ENCODE measurements at regions not wholly inside any gene's neighbourhood (a gene's known extent, or its start where the extent isn't known, plus 50 kb on each side); places are given as distances from the start of the nearest gene placed in this dataset.

DNA sequence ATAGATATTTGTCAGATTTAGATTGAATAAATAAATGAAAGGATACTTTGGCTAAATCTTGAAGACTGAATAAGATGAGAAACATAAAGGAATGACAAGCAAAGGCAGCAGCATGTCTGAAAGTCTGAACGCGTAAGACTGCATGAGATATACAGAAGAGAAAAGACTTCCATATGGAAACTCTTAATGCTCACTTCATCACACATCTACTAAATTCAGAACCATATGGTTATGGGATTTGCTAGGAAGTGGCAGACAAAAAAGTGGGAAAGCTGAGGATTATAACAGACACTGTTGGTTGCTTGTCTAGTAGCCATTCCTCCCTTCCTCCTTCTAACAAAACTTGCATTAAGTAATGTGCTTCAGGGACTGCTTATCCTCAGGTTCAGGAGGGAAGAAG is 446.7 kb downstream of the KCTD12 start:
- DNase-seq (ENCODE audit: low spot score), result no peak

DNA sequence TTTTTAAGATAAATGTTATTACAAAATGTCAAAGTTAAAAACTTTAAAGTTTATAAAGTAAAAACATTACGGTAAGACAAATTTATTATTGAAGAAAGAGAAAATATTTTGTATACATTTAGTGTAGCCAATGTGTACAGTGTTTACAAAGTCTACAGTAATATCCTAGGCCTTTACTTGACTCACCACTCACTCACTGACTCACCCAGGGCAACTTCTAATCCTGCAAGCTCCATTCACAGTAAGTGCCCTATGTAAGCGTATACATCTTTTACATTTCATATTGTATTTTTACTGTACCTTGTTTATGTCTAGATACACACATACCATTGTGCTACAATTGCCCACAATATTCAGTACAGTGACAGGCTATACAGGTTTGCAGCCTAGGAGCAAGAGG is 448.2 kb downstream of the KCTD12 start:
- DNase-seq (ENCODE audit: low spot score), result no peak

DNA sequence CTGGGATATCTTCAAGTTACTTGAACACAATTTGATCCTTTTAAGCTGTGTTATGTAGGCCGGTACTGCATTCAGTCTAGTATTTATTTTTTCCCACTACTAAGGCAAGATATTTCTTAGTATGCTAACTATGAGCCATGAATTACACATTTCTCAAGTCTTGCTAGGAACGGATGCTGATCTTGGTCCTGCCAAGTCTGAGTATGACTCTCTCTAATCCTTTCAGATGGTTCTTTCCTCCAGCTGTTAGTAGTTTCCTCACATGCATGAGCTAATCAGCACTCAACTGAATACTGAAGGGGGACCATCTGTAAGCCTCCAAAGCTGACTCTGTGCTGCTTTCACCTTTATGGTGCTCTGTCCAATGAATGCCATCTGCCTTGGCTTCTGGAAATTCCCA is 460.3 kb downstream of the KCTD12 start:
- DNase-seq (ENCODE audit: low spot score), result no peak

DNA sequence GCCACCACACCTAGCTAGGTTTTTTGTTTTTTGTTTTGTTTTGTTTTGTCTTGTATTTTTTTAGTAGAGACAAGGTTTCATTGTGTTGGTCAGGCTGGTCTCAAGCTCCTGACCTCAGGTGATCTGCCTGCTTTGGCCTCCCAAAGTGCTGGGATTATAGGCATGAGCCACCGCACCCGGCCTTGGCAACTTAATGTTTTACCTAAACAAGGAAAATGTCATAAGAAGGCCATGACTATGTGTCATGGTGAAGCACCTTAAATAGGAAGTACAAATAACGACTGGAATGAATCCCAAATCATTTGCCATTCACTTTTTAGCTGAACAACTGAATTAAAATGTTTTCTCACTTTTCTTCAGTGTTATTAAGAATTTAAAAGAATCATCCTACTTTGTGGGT is 465.2 kb downstream of the KCTD12 start:
- DNase-seq (ENCODE audit: low spot score), result no peak

DNA sequence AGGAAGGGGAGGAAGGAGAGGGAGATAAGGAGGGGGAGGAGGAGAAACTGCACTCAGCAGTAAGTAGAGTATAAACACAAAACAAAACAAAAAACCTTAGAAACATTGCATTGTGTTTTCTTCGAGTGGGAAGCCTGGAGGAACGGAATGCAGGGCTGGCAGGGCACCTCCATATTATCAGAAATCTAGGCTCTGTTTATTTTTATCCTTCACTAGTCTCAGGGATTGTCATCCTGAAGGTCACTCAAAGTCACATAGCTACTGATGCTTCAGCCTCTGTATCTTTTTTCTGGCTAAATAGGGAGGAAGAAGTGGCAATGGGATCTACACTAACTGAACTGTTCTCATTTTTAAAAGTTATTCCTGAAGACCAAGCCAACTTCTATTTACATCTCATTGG is 467.8 kb downstream of the KCTD12 start:
- no peak for DNase-seq (ENCODE audit: low spot score)

DNA sequence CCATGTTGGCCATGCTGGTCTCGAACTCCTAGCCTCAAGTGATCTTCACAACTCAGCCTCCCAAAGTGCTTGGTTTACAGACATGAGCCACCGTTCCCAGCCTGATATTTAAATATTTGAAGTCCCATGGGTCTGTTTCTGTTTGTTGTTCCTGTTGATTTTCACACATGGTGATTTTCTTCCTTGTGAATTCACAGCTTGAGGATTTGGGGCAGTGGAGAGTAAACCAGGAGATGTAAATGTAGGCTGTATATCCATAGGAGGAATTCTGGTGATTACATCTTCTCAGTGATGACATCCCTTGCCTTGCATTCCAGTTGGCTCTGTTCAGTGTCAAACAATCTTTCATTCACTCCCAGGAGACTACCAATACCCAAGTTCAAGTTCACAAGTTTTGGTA is 471.9 kb downstream of the KCTD12 start:
- DNase-seq (ENCODE audit: low spot score), result no peak

DNA sequence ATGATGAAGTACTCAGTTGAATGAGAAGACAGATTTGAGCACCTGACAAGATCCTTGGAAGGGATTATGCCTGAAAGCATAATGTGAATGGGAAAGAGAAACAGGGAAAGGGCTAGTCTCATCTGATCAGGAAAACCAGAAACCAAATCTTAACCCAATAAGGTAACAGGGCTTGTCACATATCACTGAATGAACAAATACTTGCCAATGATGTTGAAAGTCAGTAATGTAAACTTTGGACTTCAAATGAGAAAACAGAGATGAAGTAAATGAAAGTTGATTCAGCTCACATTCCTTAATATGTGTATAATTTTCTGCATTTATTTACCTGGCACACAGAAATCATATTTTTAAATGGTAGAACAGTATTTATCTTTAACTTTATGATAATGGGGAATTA is 480.0 kb downstream of the KCTD12 start:
- DNase-seq (ENCODE audit: low spot score), result no peak

DNA sequence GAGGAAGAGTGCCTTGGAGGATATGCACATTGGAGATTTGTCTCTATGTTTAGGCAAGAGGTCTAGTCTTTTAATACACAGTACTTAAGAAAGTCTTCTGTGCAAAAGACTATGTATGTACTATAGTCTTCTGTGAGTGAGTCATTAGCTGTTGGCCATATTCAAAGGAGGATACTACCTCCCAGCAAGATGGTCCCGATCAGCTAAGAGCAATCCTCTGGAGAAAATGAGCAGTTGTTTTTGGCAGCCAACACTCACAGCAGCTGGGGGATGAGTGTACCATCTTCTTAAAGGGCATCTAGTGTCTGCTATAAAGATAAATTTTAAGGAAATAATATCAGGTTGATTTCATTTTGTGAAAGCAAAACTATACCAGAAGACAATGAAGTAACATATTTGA is 487.8 kb downstream of the KCTD12 start:
- peak; percentile 50 for DNase-seq (ENCODE audit: low spot score)

DNA sequence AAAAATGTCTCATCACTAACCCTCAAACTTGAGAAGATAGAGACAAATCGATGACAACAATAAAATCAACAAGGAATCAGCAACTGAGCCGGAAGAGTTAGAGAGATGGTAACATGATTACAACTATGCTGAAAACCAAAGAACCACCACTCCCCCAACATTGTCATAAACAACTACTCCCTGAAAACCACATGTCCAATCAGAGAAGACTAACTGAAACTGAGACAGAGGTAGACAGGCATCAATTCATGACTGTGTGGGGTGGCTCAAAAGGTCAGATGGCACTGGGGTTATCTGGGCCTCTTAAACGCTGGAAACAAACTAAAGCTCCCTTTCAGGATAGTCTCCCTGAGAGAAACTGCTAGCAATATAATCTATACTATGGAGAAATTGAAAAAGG is 488.8 kb downstream of the KCTD12 start:
- no peak for DNase-seq (ENCODE audit: low spot score)

DNA sequence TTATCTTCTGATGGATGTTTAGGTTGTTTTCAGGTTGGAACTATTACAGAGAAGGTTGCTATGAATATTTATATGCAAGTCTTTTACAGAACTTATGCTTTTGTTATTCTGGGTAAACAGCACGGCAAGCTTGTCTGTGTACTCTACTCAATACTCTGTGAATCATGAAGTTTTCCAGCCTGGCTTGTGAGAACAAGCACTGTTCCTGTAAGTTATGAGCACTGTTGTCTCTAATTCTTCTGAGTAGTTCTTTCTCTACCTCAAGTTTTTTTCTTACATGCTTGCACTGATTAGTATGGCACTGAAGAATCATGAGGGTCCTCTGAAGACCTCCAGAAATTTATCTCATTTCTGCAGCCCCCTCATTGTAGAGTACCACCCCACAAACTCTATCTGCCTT is 496.9 kb downstream of the KCTD12 start:
- no peak for DNase-seq (ENCODE audit: low spot score)

DNA sequence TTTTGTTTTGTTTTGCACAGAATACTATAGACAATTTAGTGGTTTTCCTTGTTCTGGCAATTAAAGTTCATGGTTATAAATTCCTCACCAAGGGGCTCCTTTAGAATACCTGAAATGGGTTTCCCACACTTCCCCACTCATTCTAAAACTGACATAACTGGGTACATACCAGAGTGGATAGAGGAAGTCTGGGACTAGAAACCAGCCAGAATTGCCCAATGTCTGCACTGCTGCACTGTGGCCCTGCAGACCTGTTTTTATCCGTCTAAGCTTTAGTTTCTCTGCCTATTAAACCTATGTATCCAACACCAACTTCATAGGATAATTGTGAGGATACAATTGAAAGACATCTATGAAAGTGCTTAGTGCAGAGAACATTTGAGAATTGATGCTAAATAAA is 498.6 kb downstream of the KCTD12 start:
- DNase-seq (ENCODE audit: low spot score), result no peak

DNA sequence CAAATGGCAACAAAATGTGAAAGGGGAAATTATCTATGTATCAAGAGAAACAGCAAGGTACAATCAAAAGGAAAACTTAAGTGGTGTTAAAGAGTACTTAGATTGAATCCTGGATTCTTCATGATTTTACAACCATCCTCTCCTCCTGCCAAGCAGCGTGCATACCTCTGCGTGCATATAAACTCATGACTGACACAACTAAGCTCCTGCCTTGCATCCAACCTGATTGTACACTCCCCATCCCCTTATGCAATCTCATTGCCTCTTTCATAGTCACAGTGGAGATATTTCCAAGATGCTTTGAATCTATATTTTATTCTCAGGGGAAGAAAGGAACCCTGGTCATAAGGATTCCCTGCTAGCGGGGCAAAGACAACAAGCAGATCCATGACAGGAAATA is 499.9 kb downstream of the KCTD12 start:
- no peak for DNase-seq (ENCODE audit: low spot score)

DNA sequence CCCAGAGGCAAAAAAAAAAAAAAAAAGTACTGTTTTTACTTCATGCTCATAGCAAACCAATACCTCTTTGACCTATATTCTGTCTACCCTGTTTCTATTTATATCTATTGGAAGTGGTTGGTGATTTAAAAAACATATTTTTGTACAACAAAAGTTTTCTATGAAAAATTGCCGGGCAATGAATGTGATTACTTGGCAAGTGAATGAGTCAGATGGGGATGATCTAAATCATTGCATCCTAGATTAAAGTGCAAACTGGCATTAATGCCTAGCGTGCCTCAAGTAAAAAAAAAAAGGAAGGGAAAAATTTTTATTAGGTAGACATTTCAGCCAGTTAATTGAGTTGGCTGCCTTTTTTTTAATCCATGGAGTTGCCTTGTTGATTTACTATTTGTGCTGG is 500.6 kb downstream of the KCTD12 start:
- peak; percentile 24 for DNase-seq (ENCODE audit: low spot score)

DNA sequence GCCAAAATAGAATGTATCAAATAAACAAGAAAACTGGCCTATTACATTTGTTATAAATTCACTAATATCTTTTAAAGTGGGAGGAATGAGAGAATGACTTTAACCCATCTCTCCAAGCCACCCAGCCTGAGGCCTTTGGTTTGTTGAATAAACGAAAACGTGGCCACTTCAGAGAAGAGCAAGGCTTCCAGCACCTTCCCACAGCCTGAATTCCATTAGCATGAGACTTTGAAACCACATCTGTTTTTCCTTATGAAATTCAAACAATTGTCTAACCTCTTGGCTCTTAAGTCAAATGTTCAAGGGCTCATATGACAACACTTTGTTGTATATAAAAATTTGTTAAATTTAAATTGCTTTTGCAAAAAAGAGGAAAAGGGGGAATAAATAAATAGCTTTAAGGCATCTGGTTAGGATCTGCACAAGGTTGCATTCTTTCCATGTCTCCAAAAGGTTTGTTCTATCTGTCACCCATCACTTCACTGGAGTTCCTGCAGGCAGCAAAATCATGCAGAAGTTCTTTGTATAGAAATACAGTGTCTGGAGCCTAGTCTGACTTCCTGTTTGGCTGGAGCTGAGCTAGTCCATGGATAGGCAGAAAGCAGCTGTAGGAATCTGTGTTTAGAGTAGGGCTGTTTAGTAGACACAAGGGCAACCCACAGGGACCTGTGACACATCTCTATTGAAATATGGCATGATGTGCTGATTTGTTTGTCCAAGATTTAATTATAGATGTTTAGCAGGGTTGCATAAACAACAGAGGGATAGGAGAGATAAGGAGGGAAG is 502.3 kb downstream of the KCTD12 start:
- peak; percentile 35 for DNase-seq (ENCODE audit: low spot score)

DNA sequence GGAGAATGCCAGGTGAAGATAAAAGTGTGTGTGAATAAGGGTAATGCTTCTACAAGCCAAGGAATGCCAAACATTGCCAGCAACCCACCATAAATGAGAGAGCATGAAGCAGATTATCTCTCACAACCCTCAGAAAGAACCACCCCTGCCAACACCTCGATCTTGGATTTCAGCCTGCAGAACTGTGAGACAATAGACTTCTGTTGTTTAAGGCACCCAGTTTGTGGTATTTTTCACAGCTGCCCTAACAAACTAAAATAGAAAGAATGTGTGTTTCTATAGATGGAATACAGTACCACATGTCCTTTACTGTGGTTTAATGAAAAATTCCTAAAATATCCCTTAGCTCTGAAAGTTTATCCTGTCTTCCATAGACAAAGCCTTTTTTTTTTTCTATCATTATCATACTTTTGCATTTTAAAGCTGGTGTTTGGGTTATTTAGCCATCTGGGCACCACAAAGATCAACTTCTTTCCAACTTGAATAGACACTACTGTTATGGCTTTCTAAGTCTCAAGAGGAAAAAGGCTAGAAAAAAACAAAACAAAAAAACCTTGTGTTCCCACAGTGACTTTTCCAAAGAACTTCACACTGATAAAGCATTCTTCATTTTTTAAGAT is 505.6 kb downstream of the KCTD12 start:
- DNase-seq (ENCODE audit: low spot score), result peak; percentile 60

DNA sequence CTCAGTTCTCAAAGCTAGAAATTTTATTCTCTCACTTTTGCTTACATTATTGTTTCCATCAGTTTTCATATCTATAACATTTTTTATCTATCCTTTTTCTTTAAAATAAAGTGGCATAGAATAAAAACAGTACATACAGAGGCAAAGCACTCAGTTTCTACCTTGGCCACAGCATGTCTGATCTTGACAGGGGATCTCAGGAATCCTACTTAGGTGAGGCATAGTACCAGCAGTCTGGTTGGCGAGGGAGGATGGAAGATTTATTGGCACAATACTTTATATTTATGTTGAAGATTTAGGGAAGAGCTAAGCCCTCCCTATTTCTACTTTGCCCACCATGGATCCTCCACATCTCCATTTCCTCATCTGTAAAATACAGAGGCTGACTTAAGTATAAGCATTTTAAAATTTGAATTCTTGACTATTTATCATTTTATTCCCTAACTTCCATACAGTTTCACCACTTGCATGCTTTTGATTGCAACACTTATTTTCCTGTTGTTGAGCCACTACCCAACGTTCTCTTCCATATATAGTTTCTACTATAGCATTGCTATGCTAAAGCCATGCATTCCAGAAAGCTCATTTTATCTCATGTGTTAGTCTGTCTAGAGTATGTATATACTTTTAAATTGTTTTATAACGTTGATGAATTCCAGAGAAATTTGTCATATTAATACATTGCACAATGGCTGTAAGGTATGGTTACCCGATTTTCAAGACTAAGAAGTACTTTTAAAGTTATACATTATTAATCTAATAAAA is 506.7 kb downstream of the KCTD12 start:
- DNase-seq (ENCODE audit: low spot score), result no peak

DNA sequence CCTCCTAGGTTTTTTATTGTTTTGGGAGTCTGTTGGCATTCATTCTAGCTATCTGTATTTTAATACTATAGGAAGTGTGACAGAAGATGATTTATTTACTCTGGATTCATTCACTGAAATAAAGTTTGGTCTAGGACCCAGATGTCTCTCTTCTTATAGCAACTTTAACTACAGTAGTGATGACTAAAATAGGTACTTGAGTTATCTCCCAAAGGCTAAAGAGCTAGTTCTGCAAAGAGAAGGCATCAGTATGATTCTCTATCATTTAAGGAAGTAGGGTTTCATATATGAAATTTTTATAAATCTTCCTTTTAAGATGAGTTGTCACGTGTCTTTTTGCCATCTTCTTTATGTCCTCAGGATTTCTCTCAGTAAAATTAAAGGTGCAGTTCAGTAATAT is 507.4 kb downstream of the KCTD12 start:
- DNase-seq (ENCODE audit: low spot score), result no peak

DNA sequence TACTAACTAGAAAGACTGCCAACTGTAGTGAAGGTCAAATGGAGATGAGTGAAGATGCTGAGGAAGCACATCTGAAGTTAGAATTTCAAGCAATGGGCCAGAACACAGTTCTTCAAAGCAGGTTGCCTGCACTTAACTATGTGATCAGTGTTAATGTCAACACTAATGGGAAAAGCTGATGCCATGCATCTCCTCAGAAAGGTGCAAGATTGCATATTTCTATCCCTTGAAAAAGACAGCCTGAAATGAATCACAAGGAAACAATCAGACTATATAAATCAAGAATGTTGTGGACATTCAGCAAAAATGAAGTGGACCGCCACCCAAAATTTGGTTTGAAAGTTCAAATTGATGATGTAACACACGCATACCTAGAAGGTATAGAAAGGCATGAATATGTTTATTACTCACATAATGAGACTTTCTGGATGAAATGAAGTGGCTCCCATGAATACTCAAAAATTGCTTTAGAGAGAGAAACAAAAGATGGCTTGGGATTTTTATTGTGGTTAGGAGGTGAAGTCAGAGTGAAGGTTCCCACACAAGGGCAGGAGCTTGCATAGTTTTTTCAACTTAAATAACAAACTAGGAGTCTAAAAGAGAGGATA is 522.4 kb downstream of the KCTD12 start:
- DNase-seq (ENCODE audit: low spot score), result no peak

DNA sequence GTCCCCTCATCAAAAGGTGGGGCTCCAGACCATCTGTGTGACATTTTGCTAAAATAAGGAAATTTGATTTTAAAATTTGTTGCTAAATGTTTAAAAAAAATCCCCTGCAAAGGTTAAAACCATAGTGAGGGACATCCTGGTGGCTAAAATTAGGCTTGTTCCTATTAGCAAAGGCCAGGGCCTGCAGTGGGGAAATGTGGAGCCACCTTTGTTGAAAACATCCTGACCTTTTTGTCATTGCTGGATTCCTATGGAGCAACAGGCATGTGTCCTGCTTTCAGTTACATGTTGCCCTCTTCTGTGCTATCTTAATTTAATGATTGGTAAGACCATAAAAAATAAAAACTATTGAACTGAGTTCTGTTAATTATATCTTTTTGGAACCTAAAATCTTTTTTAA is 524.3 kb downstream of the KCTD12 start:
- no peak for DNase-seq (ENCODE audit: low spot score)

DNA sequence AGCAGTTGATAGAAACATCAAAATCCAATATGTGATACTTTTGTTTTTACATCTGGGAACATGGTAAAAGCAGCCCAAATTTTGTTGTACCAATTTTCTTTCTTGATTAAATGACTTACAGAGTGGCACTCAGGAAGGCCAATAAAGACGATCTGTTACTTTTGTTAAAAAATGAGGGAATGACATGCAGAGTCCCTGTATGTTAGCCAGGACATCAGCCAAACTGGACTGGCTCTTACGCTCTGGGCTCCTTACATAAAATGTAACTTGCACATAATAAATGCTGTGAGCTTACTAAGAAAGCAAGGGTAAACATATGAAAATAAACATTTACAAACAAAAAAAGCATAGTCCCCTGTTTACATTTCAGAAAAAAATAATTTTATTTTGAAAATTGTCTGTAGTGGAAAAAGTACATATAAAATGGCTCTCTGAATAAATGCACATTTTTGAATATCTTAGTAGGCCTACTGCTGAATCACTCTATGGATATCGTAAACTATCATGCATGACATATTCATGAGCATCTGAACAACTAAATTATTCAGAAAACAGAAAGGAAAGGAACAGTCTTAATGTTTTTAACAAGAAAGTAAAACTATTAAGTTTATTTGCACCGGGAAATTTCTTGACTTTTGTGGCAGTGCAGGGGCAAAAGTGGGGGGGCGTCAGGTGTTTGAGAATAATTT is 534.5 kb downstream of the KCTD12 start:
- no peak for DNase-seq (ENCODE audit: low spot score)

DNA sequence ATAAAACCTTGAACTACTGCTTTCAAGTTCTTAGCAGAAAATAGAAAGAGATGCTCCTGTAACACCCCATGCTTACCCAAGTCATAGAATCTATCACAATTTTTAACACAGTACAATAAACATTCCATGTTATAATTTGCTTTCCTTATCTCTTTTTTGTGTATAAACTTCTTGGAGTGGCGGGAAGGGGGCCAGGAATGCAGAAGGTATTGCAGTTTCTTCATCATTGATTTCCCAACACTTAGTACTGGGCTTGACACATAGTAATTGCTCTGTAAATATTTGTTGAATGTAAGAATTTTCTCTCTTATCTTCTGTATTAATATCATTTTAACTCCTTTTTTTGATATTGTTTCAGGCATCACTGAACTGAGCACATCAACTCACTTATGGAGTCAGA is 535.8 kb downstream of the KCTD12 start:
- no peak for DNase-seq (ENCODE audit: low spot score)

DNA sequence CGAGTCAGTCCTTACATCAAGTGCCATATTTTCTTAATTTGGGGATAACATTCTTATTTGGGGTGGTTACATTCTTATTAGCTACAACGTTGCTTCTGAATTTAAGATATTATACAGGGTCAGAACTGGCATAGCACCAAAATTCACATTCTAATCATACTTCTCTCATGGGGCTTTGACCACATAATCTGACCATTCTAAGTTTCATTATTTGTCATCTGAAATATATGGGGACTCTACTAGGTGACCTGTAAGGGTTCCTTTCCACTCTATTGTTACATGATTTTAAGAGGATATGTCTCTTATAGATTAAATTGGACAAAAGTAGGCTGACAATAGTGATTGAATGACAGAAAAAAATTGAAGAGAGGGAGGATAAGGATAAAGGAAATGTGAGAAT is 536.5 kb downstream of the KCTD12 start:
- DNase-seq (ENCODE audit: low spot score), result no peak
